Kidney (tissue), 13 donors: ENCODE measurements at regions not wholly inside any gene's neighbourhood (a gene's known extent, or its start where the extent isn't known, plus 50 kb on each side); places are given as distances from the start of the nearest gene placed in this dataset.
A peak's percentile ranks its signal among the peaks of the same experiment; 100 is the strongest.
"Not testable (repeated sequence)": the region's sequence is repeated elsewhere in the genome, so short reads cannot be mapped to it uniquely, and the experiment has no call there.

Source experiments
- DNase-seq, 5 donors: peaks; one replicate each; pipeline ENCODE4 v3.0.0-alpha.2; 2013 to 2020
- FAIRE-seq: peaks from 2 replicates; lab custom pipeline; 2012; peaks lifted over from hg19 to GRCh38; lab: Jason Lieb, UNC
- H3K27ac ChIP-seq, 2 donors: one replicate each; pipeline ENCODE4 v1.7.0; 2013; ENCODE audit warnings: low read depth in 2 of 2, low read length in 2 of 2, inconsistent platforms in 1 of 2
- H3K27me3 ChIP-seq: one replicate; pipeline ENCODE4 v1.7.1; 2013; ENCODE audit warnings: low read length, inconsistent platforms; ENCODE audit not compliant: control insufficient read depth, insufficient read depth
- H3K36me3 ChIP-seq, 3 donors: one replicate each; pipeline versions ENCODE4 v1.7.0 to v1.7.1; 2013; ENCODE audit warnings: low read length in 3 of 3, control low read depth in 1 of 3, inconsistent platforms in 1 of 3; ENCODE audit not compliant: insufficient read depth in 3 of 3, control insufficient read depth in 2 of 3
- H3K4me1 ChIP-seq, 3 donors: one replicate each; pipeline versions ENCODE4 v1.7.0 to v1.7.1; 2013; ENCODE audit warnings: low read length in 3 of 3, inconsistent platforms in 1 of 3, low read depth in 1 of 3; ENCODE audit not compliant: control insufficient read depth in 2 of 3, insufficient read depth in 2 of 3
- H3K4me3 ChIP-seq, 3 donors: one replicate each; pipeline versions ENCODE4 v1.7.0 to v1.8.1; 2013; ENCODE audit warnings: low read length in 3 of 3, control low read depth in 1 of 3, inconsistent platforms in 1 of 3
- H3K9ac ChIP-seq, 3 donors: one replicate each; pipeline versions ENCODE4 v1.7.0 to v1.7.1; 2013; ENCODE audit warnings: low read length in 3 of 3, control low read depth in 1 of 3, inconsistent platforms in 1 of 3
- H3K9me3 ChIP-seq, 3 donors: one replicate each; pipeline versions ENCODE4 v1.7.0 to v1.7.1; 2013; ENCODE audit warnings: low read length in 3 of 3, control low read depth in 1 of 3, inconsistent platforms in 1 of 3; ENCODE audit not compliant: control insufficient read depth in 2 of 3, insufficient read depth in 1 of 3
- CTCF ChIP-seq: IDR thresholded peaks from 3 replicates; pipeline ENCODE4 v1.5.1; 2012; ENCODE audit warnings: mild to moderate bottlenecking, moderate library complexity, borderline replicate concordance; ENCODE audit not compliant: insufficient read depth; ENCODE audit errors: extremely low read depth
- intact Hi-C: fragments of 100-400 bp; cut with DNase I; formaldehyde crosslinking; loops from one replicate; pipeline ENCODE4 v1.11.1; 2022
- donor health status: control.
- donor health status: control.
- donor health status: control.
- donor health status: control.
- donor health status: control.
- donor health status: DM: yes; HTN: yes; CAD: no.
- donor health status: Normal renal cell carcinoma (clear cell type).

DNA sequence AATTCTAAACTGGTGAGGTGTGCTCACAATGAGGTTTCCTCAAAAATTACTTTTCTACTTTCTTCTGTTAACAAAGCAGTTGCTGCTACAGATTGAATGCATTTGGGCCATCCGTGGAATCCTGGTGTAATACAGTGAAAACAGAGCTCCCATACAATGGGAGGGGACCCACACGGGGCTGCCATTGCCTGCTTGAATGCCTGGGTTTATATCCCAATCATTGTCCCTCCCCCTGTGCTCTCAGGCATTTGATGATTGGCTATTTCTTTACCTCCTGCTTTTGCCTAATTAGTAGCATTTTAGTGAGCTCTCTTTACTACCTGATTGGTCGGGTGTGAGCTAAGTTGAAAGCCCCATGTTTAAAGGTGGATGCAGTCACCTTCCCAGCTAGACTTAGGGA, 52.9 kb upstream of the CSF1 start:
- H3K4me3 ChIP-seq, H3K9ac ChIP-seq, H3K36me3 ChIP-seq, H3K4me1 ChIP-seq, FAIRE-seq, H3K27ac ChIP-seq, H3K9me3 ChIP-seq, H3K27me3 ChIP-seq, intact Hi-C loops, DNase-seq: not testable (repeated sequence)

- H3K27me3 ChIP-seq, H3K36me3 ChIP-seq, H3K9ac ChIP-seq, H3K4me1 ChIP-seq, intact Hi-C loops, DNase-seq, H3K9me3 ChIP-seq, FAIRE-seq, H3K4me3 ChIP-seq, H3K27ac ChIP-seq: not testable (repeated sequence)
Observed at GRCh38 chr1:109855986-109856385, 54.7 kb upstream of the CSF1 start.

DNA sequence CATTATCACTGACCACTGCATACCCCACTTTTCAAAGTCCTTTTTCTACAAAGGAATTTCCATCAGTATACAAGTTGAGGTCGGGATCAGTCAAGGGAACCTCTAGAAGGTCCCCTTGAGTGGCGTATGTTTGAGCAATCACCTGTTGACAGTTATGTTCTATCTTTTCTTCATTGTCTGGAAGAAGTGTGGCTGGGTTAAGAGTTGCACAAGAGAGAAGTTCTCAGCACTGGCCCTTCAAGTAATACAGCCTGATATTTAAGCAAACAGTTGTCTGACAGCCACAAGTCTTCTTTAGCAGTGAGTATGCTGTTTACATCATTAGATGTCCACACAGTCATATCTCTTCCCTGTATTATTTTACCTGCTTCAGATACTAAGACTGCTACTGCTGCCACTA, 56.7 kb upstream of the CSF1 start:
- H3K9ac ChIP-seq, H3K4me3 ChIP-seq, H3K36me3 ChIP-seq, H3K27ac ChIP-seq, DNase-seq, H3K9me3 ChIP-seq, H3K27me3 ChIP-seq, intact Hi-C loops, FAIRE-seq, H3K4me1 ChIP-seq: not testable (repeated sequence)

DNA sequence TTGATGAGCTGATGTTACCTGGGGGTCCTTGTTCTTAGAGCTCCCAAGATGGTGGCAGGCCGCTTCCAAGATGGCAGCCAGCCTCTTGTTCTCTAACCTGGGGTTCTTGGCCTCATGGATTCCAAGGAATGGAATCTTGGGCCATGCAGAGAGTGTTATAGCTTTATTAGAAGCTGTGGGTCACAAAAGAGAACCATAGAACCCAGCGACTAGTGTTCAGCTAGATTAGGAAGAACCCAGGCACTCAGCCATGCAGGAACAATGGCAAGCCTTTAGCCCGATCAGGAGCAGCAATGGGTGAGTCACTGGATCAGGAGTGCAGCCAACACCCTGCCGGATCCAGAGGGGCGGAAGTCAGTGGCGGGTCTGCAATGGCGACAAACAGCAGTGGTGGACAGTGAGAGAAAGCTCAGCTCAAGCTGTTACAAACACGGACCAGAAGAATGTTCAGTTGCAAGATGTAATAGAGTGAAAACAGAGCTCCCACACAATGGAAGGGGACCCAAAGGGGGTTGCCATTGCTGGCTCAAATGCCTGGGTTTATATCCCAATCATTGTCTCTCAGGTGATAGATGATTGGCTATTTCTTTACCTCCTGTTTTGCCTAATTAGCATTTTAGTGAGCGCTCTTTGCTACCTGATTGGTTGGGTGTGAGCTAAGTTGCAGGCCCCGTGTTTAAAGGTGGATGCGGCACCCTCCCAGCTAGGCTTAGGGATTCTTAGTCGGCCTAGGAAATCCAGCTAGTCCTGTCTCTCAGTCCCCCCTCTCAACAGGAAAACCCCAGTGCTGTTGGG, 58.2 kb upstream of the CSF1 start:
- DNase-seq: peak in 1 of 5 donors; percentile 76
- H3K4me3 ChIP-seq, H3K36me3 ChIP-seq, H3K9ac ChIP-seq, H3K4me1 ChIP-seq, FAIRE-seq, intact Hi-C loops, H3K9me3 ChIP-seq, H3K27ac ChIP-seq, H3K27me3 ChIP-seq: not testable (repeated sequence)

- no peak overlapping the region for H3K9ac ChIP-seq
- no peaks in the 10 kb centered on the region for H3K4me1 ChIP-seq
- intact Hi-C loops: no loop called here
- no peak overlapping the region for H3K27ac ChIP-seq
- DNase-seq: no peak
- H3K9me3 ChIP-seq: no peaks in the 10 kb centered on the region
- no peaks in the 10 kb centered on the region for H3K36me3 ChIP-seq
- no peak overlapping the region for H3K4me3 ChIP-seq
- FAIRE-seq: no peak
- no peak for TF ChIP-seq CTCF
- no peaks in the 10 kb centered on the region for H3K27me3 ChIP-seq
Observed at GRCh38 chr1:109850827-109851226, 59.8 kb upstream of the CSF1 start.
